HEK293T (cell line): ENCODE measurements at regions not wholly inside any gene's neighbourhood (a gene's known extent, or its start where the extent isn't known, plus 50 kb on each side); places are given as distances from the start of the nearest gene placed in this dataset.

ENCODE experiments used
- CTCF ChIA-PET: fragments of 350-600 bp; formaldehyde crosslinking; extraction: SDS; loops from one replicate; lab custom pipeline; 2021; ENCODE audit warnings: antibody characterized with exemption, inconsistent platforms; lab: Yijun Ruan, JAX
- POLR2A ChIA-PET: fragments of 350-600 bp; formaldehyde crosslinking; extraction: SDS; loops from one replicate; lab custom pipeline; 2020; ENCODE audit warnings: antibody characterized with exemption, inconsistent platforms; lab: Yijun Ruan, JAX
- DNase-seq: peaks from one replicate; pipeline ENCODE4 v3.0.0; 2012; ENCODE audit warnings: mixed read lengths; ENCODE audit errors: extremely low spot score
- ARNT ChIP-seq: fragments of 450-650 bp; IDR thresholded peaks from 2 replicates; pipeline ENCODE4 v1.6.1; 2017; ENCODE audit warnings: mild to moderate bottlenecking
- BHLHE40 ChIP-seq: fragments of 450-650 bp; IDR thresholded peaks from 2 replicates; pipeline ENCODE4 v1.6.1; 2016; ENCODE audit warnings: mild to moderate bottlenecking, moderate library complexity, borderline replicate concordance
- CTBP1 ChIP-seq: fragments of 450-650 bp; IDR thresholded peaks from 2 replicates; pipeline ENCODE4 v1.6.1; 2016; ENCODE audit warnings: borderline replicate concordance
- ELF4 ChIP-seq: fragments of 450-650 bp; IDR thresholded peaks from 2 replicates; pipeline ENCODE4 v1.6.1; 2017; ENCODE audit warnings: antibody characterized with exemption
- FOXA1 ChIP-seq: fragments of 450-650 bp; IDR thresholded peaks from 2 replicates; pipeline ENCODE4 v1.6.1; 2016; ENCODE audit warnings: mild to moderate bottlenecking
- FOXK2 ChIP-seq: fragments of 450-650 bp; IDR thresholded peaks from 2 replicates; pipeline ENCODE4 v1.6.1; 2016; ENCODE audit warnings: mild to moderate bottlenecking
- FOXM1 ChIP-seq: fragments of 450-650 bp; IDR thresholded peaks from 2 replicates; pipeline ENCODE4 v1.6.1; 2017; ENCODE audit warnings: mild to moderate bottlenecking, borderline replicate concordance
- HDGF ChIP-seq: fragments of 450-650 bp; IDR thresholded peaks from 2 replicates; pipeline ENCODE4 v1.6.1; 2017; ENCODE audit warnings: antibody characterized with exemption, borderline replicate concordance
- L3MBTL2 ChIP-seq: fragments of 450-650 bp; conservative IDR thresholded peaks from 2 replicates; pipeline ENCODE4 v1.6.1; 2016; ENCODE audit warnings: mild to moderate bottlenecking
- LEF1 ChIP-seq: fragments of 450-650 bp; IDR thresholded peaks from 2 replicates; pipeline ENCODE4 v1.6.1; 2017; ENCODE audit warnings: mild to moderate bottlenecking, borderline replicate concordance
- NFRKB ChIP-seq: fragments of 450-650 bp; IDR thresholded peaks from 2 replicates; pipeline ENCODE4 v1.6.1; 2016; ENCODE audit warnings: mild to moderate bottlenecking, moderate library complexity
- PKNOX1 ChIP-seq: fragments of 450-650 bp; IDR thresholded peaks from 2 replicates; pipeline ENCODE4 v1.6.1; 2016
- SP1 ChIP-seq: fragments of 450-650 bp; IDR thresholded peaks from 2 replicates; pipeline ENCODE4 v1.6.1; 2017
- SUZ12 ChIP-seq: fragments of 450-650 bp; IDR thresholded peaks from 2 replicates; pipeline ENCODE4 v1.6.1; 2016; ENCODE audit warnings: mild to moderate bottlenecking
- TARDBP ChIP-seq: fragments of 450-650 bp; IDR thresholded peaks from 2 replicates; pipeline ENCODE4 v1.6.1; 2016
- ZNF384 ChIP-seq: fragments of 450-650 bp; IDR thresholded peaks from 2 replicates; pipeline ENCODE4 v1.6.1; 2016

GRCh38 chr1:60977661-60978060 is 104.7 kb upstream of the NFIA start:
- CTCF ChIA-PET = interaction anchor here (2.2 to 2.5 kb wide), 2 partner anchors 65 to 72 kb away, joined by 11 to 19 read pairs; no protein-coding TSS in a partner anchor
- DNase-seq = no peak
- POLR2A ChIA-PET = no interaction called here
- TF ChIP-seq L3MBTL2 (no peak), PKNOX1 (no peak), NFRKB (no peak)

GRCh38 chr1:60974524-60975372 is 107.6 kb upstream of the NFIA start:
- ChIA-PET POLR2A (no interaction called here), CTCF (interaction anchor here (0.7 kb wide), 1 partner anchor 209 kb away, joined by 3 read pairs; no protein-coding TSS in a partner anchor)
- TF ChIP-seq FOXM1 (no peak), TARDBP (no peak), L3MBTL2 (no peak), PKNOX1 (peak; percentile 84)
- no peak for DNase-seq

- POLR2A ChIA-PET = no interaction called here
- CTCF ChIA-PET = no interaction called here
- DNase-seq = no peak
- TF ChIP-seq FOXA1 = no peak
- TF ChIP-seq PKNOX1 = no peak
- TF ChIP-seq FOXM1 = no peak
- no peak for TF ChIP-seq BHLHE40
- no peak for TF ChIP-seq SUZ12
- no peak for TF ChIP-seq L3MBTL2
- TF ChIP-seq ARNT = no peak
- TF ChIP-seq LEF1 = no peak
- TF ChIP-seq TARDBP = no peak
- no peak for TF ChIP-seq ELF4
- TF ChIP-seq HDGF = no peak
- no peak for TF ChIP-seq ZNF384
- TF ChIP-seq SP1 = no peak
- no peak for TF ChIP-seq CTBP1
- no peak for TF ChIP-seq FOXK2
- no peak for TF ChIP-seq NFRKB
Observed at GRCh38 chr1:60973668-60974067, 108.7 kb upstream of the NFIA start.

- POLR2A ChIA-PET = no interaction called here
- no peak for DNase-seq
- CTCF ChIA-PET = no interaction called here
Observed at GRCh38 chr1:60972841-60973364, 109.5 kb upstream of the NFIA start.

GRCh38 chr1:60971330-60971729 is 111.0 kb upstream of the NFIA start:
- CTCF ChIA-PET = interaction anchor here (0.7 to 1.2 kb wide), 2 partner anchors 81 to 882 kb away, joined by 3 to 4 read pairs; no protein-coding TSS in a partner anchor
- DNase-seq = no peak
- POLR2A ChIA-PET = interaction anchor here (0.5 kb wide), 1 partner anchor 111 kb away, joined by 3 read pairs; the partner anchor contains the start of gene NFIA
- TF ChIP-seq ZNF384 (no peak), ARNT (no peak), L3MBTL2 (no peak), ELF4 (no peak)

More at GRCh38 chr1:60972841-60973364, 109.5 kb upstream of the NFIA start:
- TF ChIP-seq ZNF384 (no peak), BHLHE40 (no peak), FOXK2 (no peak), PKNOX1 (no peak), ELF4 (no peak), SUZ12 (no peak), SP1 (no peak), HDGF (no peak), L3MBTL2 (no peak), NFRKB (no peak), CTBP1 (no peak), TARDBP (no peak), ARNT (no peak)

- peak; percentile 25; the same call in 1 of the 2 replicates for TF ChIP-seq ZNF384
- TF ChIP-seq LEF1 = no peak
- DNase-seq = peak; percentile 62
- ChIA-PET POLR2A (interaction anchor here (0.6 kb wide), 1 partner anchor 211 kb away, joined by 3 read pairs; no protein-coding TSS in a partner anchor), CTCF (interaction anchor here (0.6 to 1.4 kb wide), 3 partner anchors 9 to 982 kb away, joined by 3 to 4 read pairs (median 4); no protein-coding TSS in a partner anchor)
Observed at GRCh38 chr1:60969971-60970509, 112.3 kb upstream of the NFIA start.
